A549 (cell line): ENCODE measurements at regions not wholly inside any gene's neighbourhood (a gene's known extent, or its start where the extent isn't known, plus 50 kb on each side); places are given as distances from the start of the nearest gene placed in this dataset.

Experiments used
- ATAC-seq, 2 experiments: fragments of 200-7000 bp in 1 of 2; fragments of >200 bp in 1 of 2; cut with Nextera tagmentation in 1 of 2; cut with Tn5 transposase in 1 of 2; 3 replicates each; pipeline versions ENCODE4 v1.8.0 to v1.9.1; 2018 to 2020; ENCODE audit warnings: mild to moderate bottlenecking in 1 of 2, moderate library complexity in 1 of 2
- CTCF ChIA-PET: fragments of 300-600 bp; sonication (Branson Sonifier 250); formaldehyde crosslinking; extraction: SDS; loops from one replicate; lab custom pipeline; 2021; ENCODE audit warnings: antibody characterized with exemption, inconsistent platforms; lab: Yijun Ruan, JAX
- POLR2A ChIA-PET: fragments of 350-600 bp; formaldehyde crosslinking; extraction: SDS; loops from one replicate; lab custom pipeline; 2021; ENCODE audit warnings: antibody characterized with exemption, inconsistent platforms; lab: Yijun Ruan, JAX
- DNase-seq, 2 experiments: peaks; one replicate each; pipeline versions ENCODE4 v3.0.0 to v3.0.0-alpha.2; 2011 to 2016; ENCODE audit warnings: low read depth in 1 of 2, low spot score in 1 of 2
- FAIRE-seq: peaks from 2 replicates; lab custom pipeline; 2011; peaks lifted over from hg19 to GRCh38; lab: Jason Lieb, UNC
- H3K27ac ChIP-seq, 2 experiments: fragments of >200 bp; sonication (Bioruptor Twin); formaldehyde crosslinking; 3 replicates each; pipeline ENCODE4 v1.5.1; 2016 to 2017
- H3K4me1 ChIP-seq: fragments of >200 bp; sonication (Bioruptor Twin); formaldehyde crosslinking; 3 replicates; pipeline ENCODE4 v1.6.1; 2016
- H3K4me2 ChIP-seq: fragments of >200 bp; sonication (Bioruptor Twin); formaldehyde crosslinking; 3 replicates; pipeline ENCODE4 v1.6.1; 2016
- H3K4me3 ChIP-seq: fragments of >200 bp; sonication (Bioruptor Twin); formaldehyde crosslinking; 3 replicates; pipeline ENCODE4 v1.5.1; 2016
- H3K9me3 ChIP-seq: fragments of >200 bp; sonication (Bioruptor Twin); formaldehyde crosslinking; 3 replicates; pipeline ENCODE4 v1.6.1; 2016
- CBX2 ChIP-seq: fragments of 200-600 bp; sonication (generic); IDR thresholded peaks from 2 replicates; pipeline ENCODE4 v1.6.1; 2016; ENCODE audit warnings: low read depth, mild to moderate bottlenecking, borderline replicate concordance
- CBX8 ChIP-seq: fragments of 200-600 bp; sonication (generic); IDR thresholded peaks from 2 replicates; pipeline ENCODE4 v1.6.1; 2016
- CEBPB ChIP-seq, 2 experiments: fragments of >200 bp in 1 of 2; sonication (Bioruptor Twin) in 1 of 2; formaldehyde crosslinking in 1 of 2; IDR thresholded peaks; 2 replicates each; pipeline ENCODE4 v1.6.1; 2012 to 2016
- CHD4 ChIP-seq: fragments of 200-600 bp; sonication (generic); IDR thresholded peaks from 2 replicates; pipeline ENCODE4 v1.6.1; 2016; ENCODE audit warnings: antibody characterized with exemption, mild to moderate bottlenecking, borderline replicate concordance
- FOSB ChIP-seq: fragments of 250-450 bp; sonication (Bioruptor Pico); IDR thresholded peaks from 2 replicates; pipeline ENCODE4 v1.5.0; 2020; ENCODE audit warnings: mild to moderate bottlenecking, moderate library complexity
- GATA3 ChIP-seq: IDR thresholded peaks from 2 replicates; pipeline ENCODE4 v1.6.1; 2012; ENCODE audit warnings: borderline replicate concordance
- HMGXB4 ChIP-seq: fragments of 250-450 bp; sonication (Bioruptor Pico); IDR thresholded peaks from 2 replicates; pipeline ENCODE4 v1.5.0; 2021; ENCODE audit warnings: mild to moderate bottlenecking, moderate library complexity, borderline replicate concordance
- HOXB13 ChIP-seq: fragments of 250-450 bp; sonication (Bioruptor Pico); IDR thresholded peaks from 2 replicates; pipeline ENCODE4 v1.5.0; 2020; ENCODE audit warnings: low read depth, mild to moderate bottlenecking, moderate library complexity
- KDM1A ChIP-seq: fragments of 200-600 bp; sonication (generic); IDR thresholded peaks from 2 replicates; pipeline ENCODE4 v1.6.1; 2016; ENCODE audit warnings: low read depth, mild to moderate bottlenecking
- MAX ChIP-seq: IDR thresholded peaks from 2 replicates; pipeline ENCODE4 v1.6.1; 2012
- MAZ ChIP-seq: fragments of 150-350 bp; IDR thresholded peaks from 2 replicates; pipeline ENCODE4 v1.6.1; 2014; ENCODE audit warnings: antibody characterized with exemption, low read depth, low read length, borderline replicate concordance
- NFE2L2 ChIP-seq: fragments of 150-350 bp; conservative IDR thresholded peaks from 2 replicates; pipeline ENCODE4 v1.6.1; 2014; ENCODE audit warnings: low read length
- NPAS2 ChIP-seq: fragments of 250-450 bp; sonication (Bioruptor Pico); IDR thresholded peaks from 2 replicates; pipeline ENCODE4 v1.8.0; 2022; ENCODE audit warnings: mild to moderate bottlenecking, moderate library complexity, borderline replicate concordance
- NR3C1 ChIP-seq: fragments of >200 bp; sonication (Bioruptor Twin); formaldehyde crosslinking; IDR thresholded peaks from 3 replicates; pipeline ENCODE4 v1.6.1; 2017
- PHF8 ChIP-seq: fragments of 200-600 bp; sonication (generic); IDR thresholded peaks from 2 replicates; pipeline ENCODE4 v1.6.1; 2016; ENCODE audit warnings: low read depth, mild to moderate bottlenecking, antibody characterized with exemption, moderate library complexity, borderline replicate concordance
- RAD21 ChIP-seq, 2 experiments: fragments of >200 bp in 1 of 2; sonication (Bioruptor Twin) in 1 of 2; formaldehyde crosslinking in 1 of 2; IDR thresholded peaks in 1 of 2; conservative IDR thresholded peaks in 1 of 2; 2 replicates in 1 of 2; 3 replicates in 1 of 2; pipeline ENCODE4 v1.6.1; 2012 to 2018; ENCODE audit warnings: inconsistent platforms in 1 of 2
- RARB ChIP-seq: fragments of 250-450 bp; sonication (Bioruptor Pico); IDR thresholded peaks from 2 replicates; pipeline ENCODE4 v1.8.0; 2021; ENCODE audit warnings: mild to moderate bottlenecking, moderate library complexity
- REST ChIP-seq: fragments of 200-600 bp; sonication (generic); IDR thresholded peaks from 2 replicates; pipeline ENCODE4 v1.6.1; 2016; ENCODE audit warnings: antibody characterized with exemption, mild to moderate bottlenecking, moderate library complexity
- RFX5 ChIP-seq: fragments of 450-650 bp; IDR thresholded peaks from 2 replicates; pipeline ENCODE4 v1.7.1; 2014; ENCODE audit warnings: antibody characterized with exemption, mild to moderate bottlenecking, moderate library complexity
- SMC3 ChIP-seq: fragments of >200 bp; sonication (Bioruptor Twin); formaldehyde crosslinking; IDR thresholded peaks from 3 replicates; pipeline ENCODE4 v1.6.1; 2018; ENCODE audit warnings: inconsistent platforms
- TP53 ChIP-seq: fragments of 250-450 bp; sonication (Bioruptor Pico); IDR thresholded peaks from 2 replicates; pipeline ENCODE4 v1.5.0; 2021; ENCODE audit warnings: mild to moderate bottlenecking, moderate library complexity
- ZC3H11A ChIP-seq: fragments of 450-650 bp; IDR thresholded peaks from 2 replicates; pipeline ENCODE4 v1.6.1; 2014; ENCODE audit warnings: antibody characterized with exemption, mild to moderate bottlenecking
- ZFP36 ChIP-seq: fragments of 450-650 bp; IDR thresholded peaks from 2 replicates; pipeline ENCODE4 v1.6.1; 2014; ENCODE audit warnings: borderline replicate concordance; ENCODE audit not compliant: partially characterized antibody
- WGBS: methylation state at CpG from one replicate; pipeline ENCODE4 v1.1.6; 2017; ENCODE audit errors: missing lambda C conversion rate; 5-methylcytosine and 5-hydroxymethylcytosine counted together
- TF ChIP-seq, protein P1 (sequence below): fragments of >200 bp; sonication (Bioruptor Twin); formaldehyde crosslinking; IDR thresholded peaks from 3 replicates; pipeline ENCODE4 v1.5.1; 2016
- TF ChIP-seq, protein P2 (sequence below): fragments of 150-350 bp; IDR thresholded peaks from 2 replicates; pipeline ENCODE4 v1.6.1; 2014; ENCODE audit warnings: low read depth, mild to moderate bottlenecking, low read length

DNA sequence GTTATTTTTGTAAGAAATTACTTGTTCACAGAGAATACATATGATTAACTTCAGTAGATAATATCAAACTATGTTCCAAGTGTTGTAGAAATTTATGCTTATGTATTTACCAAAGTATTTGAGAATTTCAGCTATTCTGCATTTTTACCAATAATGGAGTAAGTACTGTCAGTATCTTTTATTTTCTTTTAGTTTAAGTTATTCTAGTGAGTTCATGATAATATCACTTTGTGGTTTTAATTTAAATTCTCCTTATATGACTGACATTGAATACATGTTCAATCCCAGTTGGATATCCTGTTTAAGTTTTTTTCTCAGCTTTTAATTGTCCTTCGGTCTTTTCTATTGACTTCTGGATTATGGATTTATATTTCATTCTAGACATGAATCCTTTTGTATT, 1024.6 kb downstream of the EFNA5 start:
- POLR2A ChIA-PET: no interaction called here
- Histone ChIP-seq H3K27ac (no peak overlapping the region), H3K4me1 (no peaks in the 10 kb centered on the region), H3K9me3 (no peaks in the 10 kb centered on the region), H3K4me3 (no peak overlapping the region), H3K4me2 (no peak overlapping the region)
- ATAC-seq: no peak
- 95% methylated on average over 1 of the region's 1 CpG for WGBS
- TF ChIP-seq CBX8 (no peak), CBX2 (no peak), RFX5 (no peak), HOXB13 (CRISPR knock-in tag) (no peak), MAZ (no peak), FOSB (CRISPR knock-in tag) (no peak), ZFP36 (no peak), SMC3 (no peak), PHF8 (no peak), CHD4 (no peak), CEBPB (IDR thresholded peaks at IDR 0.05) (no peak), KDM1A (no peak), MAX (no peak)
- TF ChIP-seq, protein P1, sequence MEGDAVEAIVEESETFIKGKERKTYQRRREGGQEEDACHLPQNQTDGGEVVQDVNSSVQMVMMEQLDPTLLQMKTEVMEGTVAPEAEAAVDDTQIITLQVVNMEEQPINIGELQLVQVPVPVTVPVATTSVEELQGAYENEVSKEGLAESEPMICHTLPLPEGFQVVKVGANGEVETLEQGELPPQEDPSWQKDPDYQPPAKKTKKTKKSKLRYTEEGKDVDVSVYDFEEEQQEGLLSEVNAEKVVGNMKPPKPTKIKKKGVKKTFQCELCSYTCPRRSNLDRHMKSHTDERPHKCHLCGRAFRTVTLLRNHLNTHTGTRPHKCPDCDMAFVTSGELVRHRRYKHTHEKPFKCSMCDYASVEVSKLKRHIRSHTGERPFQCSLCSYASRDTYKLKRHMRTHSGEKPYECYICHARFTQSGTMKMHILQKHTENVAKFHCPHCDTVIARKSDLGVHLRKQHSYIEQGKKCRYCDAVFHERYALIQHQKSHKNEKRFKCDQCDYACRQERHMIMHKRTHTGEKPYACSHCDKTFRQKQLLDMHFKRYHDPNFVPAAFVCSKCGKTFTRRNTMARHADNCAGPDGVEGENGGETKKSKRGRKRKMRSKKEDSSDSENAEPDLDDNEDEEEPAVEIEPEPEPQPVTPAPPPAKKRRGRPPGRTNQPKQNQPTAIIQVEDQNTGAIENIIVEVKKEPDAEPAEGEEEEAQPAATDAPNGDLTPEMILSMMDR: no peak
- CTCF ChIA-PET: no interaction called here
- peak; percentile 23 for FAIRE-seq
- DNase-seq: no peak

DNA sequence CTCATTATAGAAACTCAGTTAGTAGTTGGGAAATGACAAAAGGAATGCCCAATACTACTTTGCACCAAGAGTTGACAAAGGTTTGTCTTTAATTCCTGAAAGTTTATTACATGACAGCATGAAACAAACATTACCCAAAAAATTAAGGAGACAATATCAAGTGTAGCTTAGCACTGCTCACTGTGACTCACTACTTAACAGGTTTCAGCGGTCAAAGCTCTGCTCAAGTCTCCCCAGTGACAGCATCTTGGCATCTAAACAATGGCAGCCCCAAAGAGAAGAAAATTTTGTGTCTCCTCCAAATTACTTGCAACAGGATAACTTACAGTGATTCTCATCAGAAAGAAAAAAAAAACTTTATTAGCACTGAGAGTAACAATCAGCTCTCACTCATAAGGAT, 1030.2 kb downstream of the EFNA5 start:
- Histone ChIP-seq H3K4me2 (no peak overlapping the region), H3K27ac (no peak overlapping the region), H3K4me1 (no peaks in the 10 kb centered on the region)
- no peak for DNase-seq
- CTCF ChIA-PET: no interaction called here
- WGBS: 86% methylated on average over 1 of the region's 1 CpG
- no peak for ATAC-seq
- TF ChIP-seq NPAS2 (no peak), RAD21 (conservative IDR thresholded peaks at IDR 0.05 in 1 of 2, IDR thresholded peaks at IDR 0.05 in 1 of 2) (no peak), NFE2L2 (no peak), TP53 (CRISPR knock-in tag) (no peak), REST (no peak), GATA3 (no peak), MAX (no peak), PHF8 (no peak), HMGXB4 (CRISPR knock-in tag) (no peak), SMC3 (no peak), NR3C1 (no peak), RARB (no peak), CEBPB (IDR thresholded peaks at IDR 0.05) (no peak), ZC3H11A (no peak), CBX2 (no peak)
- TF ChIP-seq, protein P2, sequence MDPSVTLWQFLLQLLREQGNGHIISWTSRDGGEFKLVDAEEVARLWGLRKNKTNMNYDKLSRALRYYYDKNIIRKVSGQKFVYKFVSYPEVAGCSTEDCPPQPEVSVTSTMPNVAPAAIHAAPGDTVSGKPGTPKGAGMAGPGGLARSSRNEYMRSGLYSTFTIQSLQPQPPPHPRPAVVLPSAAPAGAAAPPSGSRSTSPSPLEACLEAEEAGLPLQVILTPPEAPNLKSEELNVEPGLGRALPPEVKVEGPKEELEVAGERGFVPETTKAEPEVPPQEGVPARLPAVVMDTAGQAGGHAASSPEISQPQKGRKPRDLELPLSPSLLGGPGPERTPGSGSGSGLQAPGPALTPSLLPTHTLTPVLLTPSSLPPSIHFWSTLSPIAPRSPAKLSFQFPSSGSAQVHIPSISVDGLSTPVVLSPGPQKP: no peak
- TF ChIP-seq, all 56 proteins: peak for 0
- no peaks in the 10 kb centered on the region for H3K9me3 ChIP-seq
- POLR2A ChIA-PET: no interaction called here
- no peak overlapping the region for H3K4me3 ChIP-seq
- FAIRE-seq: no peak
